ENCODE measurements at regions not wholly inside any gene's neighbourhood (a gene's known extent, or its start where the extent isn't known, plus 50 kb on each side); places are given as distances from the start of the nearest gene placed in this dataset.

DNA sequence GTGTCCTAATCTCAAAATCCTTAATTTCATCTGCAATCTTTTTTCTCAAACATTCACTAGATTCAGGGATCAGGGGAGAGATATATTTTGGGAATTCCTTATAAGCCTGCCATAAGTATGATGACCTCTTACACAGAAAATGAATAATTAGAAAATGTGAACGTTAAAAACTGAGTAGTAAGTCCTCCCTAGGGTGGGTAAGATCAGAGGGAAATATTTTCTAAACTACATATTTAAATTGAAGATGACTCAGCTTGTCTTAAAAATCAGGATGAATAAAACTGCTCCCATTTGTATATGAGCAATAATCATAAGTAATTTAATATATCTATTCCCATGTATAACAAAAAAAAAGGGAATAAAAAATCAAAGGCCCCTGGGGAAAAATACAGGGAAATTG lies 935.5 kb downstream of the TMTC2 start:
- CTCF ChIA-PET = interaction anchor here (0.7 kb wide), 1 partner anchor 61 kb away, joined by 3 read pairs; no protein-coding TSS in a partner anchor

DNA sequence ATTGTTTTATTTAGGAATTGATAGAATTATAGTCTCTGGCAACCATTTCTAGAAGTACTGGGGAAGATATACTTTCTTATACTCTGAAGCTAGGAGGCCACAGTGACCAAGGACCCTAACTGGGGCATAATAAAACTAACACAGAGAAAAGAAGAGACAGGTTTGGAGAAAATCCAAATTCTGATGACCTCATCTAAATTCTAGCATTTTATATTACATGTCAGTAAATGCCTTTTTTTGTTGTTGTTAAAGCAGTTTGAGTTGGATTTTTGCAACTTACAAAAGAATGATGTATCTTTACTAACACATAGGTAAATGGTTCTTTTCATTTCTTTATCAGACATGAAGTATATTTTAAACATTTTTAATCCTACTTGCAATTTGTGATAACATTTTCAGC lies 933.3 kb downstream of the TMTC2 start:
- POLR2A ChIA-PET = no interaction called here
- no peak for DNase-seq (ENCODE audit: extremely low spot score)
- no peak for TF ChIP-seq HDGF (IDR thresholded peaks at IDR 0.05; ENCODE audit: borderline replicate concordance)
- CTCF ChIA-PET = no interaction called here

More for the DNA sequence above, 935.5 kb downstream of the TMTC2 start:
- no peak for DNase-seq (ENCODE audit: extremely low spot score)
- POLR2A ChIA-PET = no interaction called here
- TF ChIP-seq CTBP1 (IDR thresholded peaks at IDR 0.05; ENCODE audit: borderline replicate concordance) = no peak
- TF ChIP-seq HDGF (IDR thresholded peaks at IDR 0.05; ENCODE audit: borderline replicate concordance) = no peak
- TF ChIP-seq ARNT (IDR thresholded peaks at IDR 0.05) = no peak
- no peak for TF ChIP-seq ELF4 (IDR thresholded peaks at IDR 0.05)
- TF ChIP-seq BHLHE40 (IDR thresholded peaks at IDR 0.05; ENCODE audit: borderline replicate concordance) = no peak
- TF ChIP-seq ZNF384 (IDR thresholded peaks at IDR 0.05) = no peak
- no peak for TF ChIP-seq FOXA1 (IDR thresholded peaks at IDR 0.05)
- no peak for TF ChIP-seq LEF1 (IDR thresholded peaks at IDR 0.05; ENCODE audit: borderline replicate concordance)

GRCh38 chr12:83615152-83615551 lies 928.4 kb downstream of the TMTC2 start:
- no peak for DNase-seq (ENCODE audit: extremely low spot score)
- ChIA-PET CTCF (no interaction called here), POLR2A (no interaction called here)
- TF ChIP-seq ARNT (IDR thresholded peaks at IDR 0.05) = no peak
- no peak for TF ChIP-seq L3MBTL2 (conservative IDR thresholded peaks at IDR 0.05)
- TF ChIP-seq SP1 (IDR thresholded peaks at IDR 0.05) = no peak
- TF ChIP-seq CTBP1 (IDR thresholded peaks at IDR 0.05; ENCODE audit: borderline replicate concordance) = no peak
- no peak for TF ChIP-seq HDGF (IDR thresholded peaks at IDR 0.05; ENCODE audit: borderline replicate concordance)
- TF ChIP-seq BHLHE40 (IDR thresholded peaks at IDR 0.05; ENCODE audit: borderline replicate concordance) = no peak
- TF ChIP-seq, protein P1, sequence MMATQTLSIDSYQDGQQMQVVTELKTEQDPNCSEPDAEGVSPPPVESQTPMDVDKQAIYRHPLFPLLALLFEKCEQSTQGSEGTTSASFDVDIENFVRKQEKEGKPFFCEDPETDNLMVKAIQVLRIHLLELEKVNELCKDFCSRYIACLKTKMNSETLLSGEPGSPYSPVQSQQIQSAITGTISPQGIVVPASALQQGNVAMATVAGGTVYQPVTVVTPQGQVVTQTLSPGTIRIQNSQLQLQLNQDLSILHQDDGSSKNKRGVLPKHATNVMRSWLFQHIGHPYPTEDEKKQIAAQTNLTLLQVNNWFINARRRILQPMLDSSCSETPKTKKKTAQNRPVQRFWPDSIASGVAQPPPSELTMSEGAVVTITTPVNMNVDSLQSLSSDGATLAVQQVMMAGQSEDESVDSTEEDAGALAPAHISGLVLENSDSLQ (IDR thresholded peaks at IDR 0.05) = no peak
- TF ChIP-seq NFRKB (IDR thresholded peaks at IDR 0.05) = no peak
- no peak for TF ChIP-seq ELF4 (IDR thresholded peaks at IDR 0.05)
- no peak for TF ChIP-seq TARDBP (IDR thresholded peaks at IDR 0.05)
- no peak for TF ChIP-seq FOXK2 (IDR thresholded peaks at IDR 0.05)
- TF ChIP-seq FOXM1 (IDR thresholded peaks at IDR 0.05; ENCODE audit: borderline replicate concordance) = no peak

GRCh38 chr12:83613586-83614110 lies 926.9 kb downstream of the TMTC2 start:
- no peak for DNase-seq (ENCODE audit: extremely low spot score)
- no peak for TF ChIP-seq HDGF (IDR thresholded peaks at IDR 0.05; ENCODE audit: borderline replicate concordance)
- no peak for TF ChIP-seq FOXM1 (IDR thresholded peaks at IDR 0.05; ENCODE audit: borderline replicate concordance)
- no peak for TF ChIP-seq TARDBP (IDR thresholded peaks at IDR 0.05)
- no peak for TF ChIP-seq CTBP1 (IDR thresholded peaks at IDR 0.05; ENCODE audit: borderline replicate concordance)
- TF ChIP-seq FOXK2 (IDR thresholded peaks at IDR 0.05) = no peak
- TF ChIP-seq ELF4 (IDR thresholded peaks at IDR 0.05) = no peak
- TF ChIP-seq, protein P1 (IDR thresholded peaks at IDR 0.05) = no peak
- no peak for TF ChIP-seq ARNT (IDR thresholded peaks at IDR 0.05)
- no peak for TF ChIP-seq L3MBTL2 (conservative IDR thresholded peaks at IDR 0.05)
- TF ChIP-seq BHLHE40 (IDR thresholded peaks at IDR 0.05; ENCODE audit: borderline replicate concordance) = no peak
- TF ChIP-seq ZNF384 (IDR thresholded peaks at IDR 0.05) = no peak
- no peak for TF ChIP-seq SUZ12 (IDR thresholded peaks at IDR 0.05)
- TF ChIP-seq SP1 (IDR thresholded peaks at IDR 0.05) = no peak
- no peak for TF ChIP-seq NFRKB (IDR thresholded peaks at IDR 0.05)
- TF ChIP-seq FOXA1 (IDR thresholded peaks at IDR 0.05) = no peak
- no peak for TF ChIP-seq LEF1 (IDR thresholded peaks at IDR 0.05; ENCODE audit: borderline replicate concordance)
- CTCF ChIA-PET = no interaction called here
- POLR2A ChIA-PET = no interaction called here

GRCh38 chr12:83603106-83603505 lies 916.4 kb downstream of the TMTC2 start:
- TF ChIP-seq SUZ12 (IDR thresholded peaks at IDR 0.05) (no peak), ZNF384 (IDR thresholded peaks at IDR 0.05) (no peak), NFRKB (IDR thresholded peaks at IDR 0.05) (no peak), HDGF (IDR thresholded peaks at IDR 0.05; ENCODE audit: borderline replicate concordance) (no peak), ARNT (IDR thresholded peaks at IDR 0.05) (no peak), LEF1 (IDR thresholded peaks at IDR 0.05; ENCODE audit: borderline replicate concordance) (no peak), L3MBTL2 (conservative IDR thresholded peaks at IDR 0.05) (no peak), CTBP1 (IDR thresholded peaks at IDR 0.05; ENCODE audit: borderline replicate concordance) (no peak), FOXA1 (IDR thresholded peaks at IDR 0.05) (no peak), FOXK2 (IDR thresholded peaks at IDR 0.05) (no peak), SP1 (IDR thresholded peaks at IDR 0.05) (no peak), ELF4 (IDR thresholded peaks at IDR 0.05) (no peak), BHLHE40 (IDR thresholded peaks at IDR 0.05; ENCODE audit: borderline replicate concordance) (no peak), TARDBP (IDR thresholded peaks at IDR 0.05) (no peak)
- TF ChIP-seq, protein P1 (IDR thresholded peaks at IDR 0.05) = no peak

GRCh38 chr12:83575326-83575725 lies 888.6 kb downstream of the TMTC2 start:
- CTCF ChIA-PET = no interaction called here
- no peak for DNase-seq (ENCODE audit: extremely low spot score)
- TF ChIP-seq CTBP1 (IDR thresholded peaks at IDR 0.05; ENCODE audit: borderline replicate concordance) = no peak
- no peak for TF ChIP-seq FOXA1 (IDR thresholded peaks at IDR 0.05)
- TF ChIP-seq SP1 (IDR thresholded peaks at IDR 0.05) = no peak
- TF ChIP-seq ELF4 (IDR thresholded peaks at IDR 0.05) = no peak
- TF ChIP-seq FOXM1 (IDR thresholded peaks at IDR 0.05; ENCODE audit: borderline replicate concordance) = no peak
- POLR2A ChIA-PET = no interaction called here

More at GRCh38 chr12:83603106-83603505, 916.4 kb downstream of the TMTC2 start:
- ChIA-PET CTCF (no interaction called here), POLR2A (no interaction called here)
- DNase-seq (ENCODE audit: extremely low spot score) = no peak
